Heart left ventricle (tissue), 16 donors: ENCODE measurements at regions not wholly inside any gene's neighbourhood (a gene's known extent, or its start where the extent isn't known, plus 50 kb on each side); places are given as distances from the start of the nearest gene placed in this dataset.

Experiments
- ATAC-seq, 4 donors: fragments of 200-7000 bp; cut with Tn5 transposase; one replicate each; pipeline ENCODE4 v1.9.1; 2020 to 2022; ENCODE audit warnings: moderate library complexity in 4 of 4, mild to moderate bottlenecking in 3 of 4, moderate number of reproducible peaks in 1 of 4
- DNase-seq, 5 donors: peaks; one replicate each; pipeline ENCODE4 v3.0.0-alpha.2; 2020
- H3K27ac ChIP-seq, 12 donors: fragments of 200-600 bp; sonication (generic) in 4 of 12; one replicate each; pipeline versions ENCODE4 v1.5.0 to v1.8.0; 2016 to 2022; ENCODE audit warnings: mild to moderate bottlenecking in 2 of 12
- H3K27me3 ChIP-seq, 9 donors: fragments of 200-600 bp; sonication (generic) in 2 of 9; one replicate each; pipeline versions ENCODE4 v1.5.1 to v1.8.0; 2016 to 2022; ENCODE audit warnings: mild to moderate bottlenecking in 3 of 9
- H3K36me3 ChIP-seq, 9 donors: fragments of 200-600 bp; sonication (generic) in 2 of 9; one replicate each; pipeline versions ENCODE4 v1.5.0 to v1.8.0; 2018 to 2022; ENCODE audit warnings: mild to moderate bottlenecking in 2 of 9
- H3K4me1 ChIP-seq, 12 donors: fragments of 200-600 bp; sonication (generic) in 4 of 12; one replicate each; pipeline versions ENCODE4 v1.5.0 to v1.8.0; 2016 to 2022; ENCODE audit warnings: mild to moderate bottlenecking in 3 of 12
- H3K4me3 ChIP-seq, 12 donors: fragments of 200-600 bp; sonication (generic) in 4 of 12; one replicate each; pipeline versions ENCODE4 v1.5.0 to v1.8.0; 2017 to 2022; ENCODE audit warnings: mild to moderate bottlenecking in 9 of 12, moderate library complexity in 4 of 12
- H3K9me3 ChIP-seq, 12 donors: fragments of 200-600 bp; sonication (generic) in 4 of 12; one replicate each; pipeline versions ENCODE4 v1.5.0 to v1.8.0; 2016 to 2022; ENCODE audit warnings: mild to moderate bottlenecking in 1 of 12
- CTCF ChIP-seq, 12 donors: fragments of 200-600 bp; sonication (generic) in 4 of 12; IDR thresholded peaks; one replicate each; pipeline versions ENCODE4 v1.5.0 to v1.8.0; 2018 to 2022; ENCODE audit warnings: antibody characterized with exemption in 12 of 12, mild to moderate bottlenecking in 5 of 12
- POLR2A ChIP-seq, 2 donors: fragments of 450-650 bp; IDR thresholded peaks; one replicate each; pipeline ENCODE4 v1.6.1; 2017; ENCODE audit warnings: antibody characterized with exemption in 2 of 2, mild to moderate bottlenecking in 2 of 2, moderate library complexity in 2 of 2
- WGBS, 4 donors: extraction: QIAGEN DNeasy Blood & Tissue Kit in 2 of 4; methylation state at CpG; one replicate each; pipeline versions ENCODE4 v1.1.5 to v1.1.7; 2013 to 2018; 5-methylcytosine and 5-hydroxymethylcytosine counted together
- intact Hi-C, 10 donors: fragments of 100-400 bp; cut with DNase I; formaldehyde crosslinking; loops; one replicate each; pipeline versions ENCODE4 v1.11.1 to v1.14.2; 2022
- donor health status: ischemic (EF 13 %, LVEDD 7.1; RV severe dilation, severe dysfunction).
- donor health status: healthy with polysubstance abuse.
- donor health status: DM: no; HTN: yes; CAD: no.
- donor health status: DM: no; HTN: no; CAD: no.
- donor health status: ischemic (EF 25% LVEDD 6.9; RV normal size, moderate dysfunction).
- donor health status: ischemic (EF 25% LVEDD 5.7; RV mildly dilated, moderate dysfunction).
- donor health status: healthy.
- donor health status: DM: yes; HTN: yes; CAD: no.
- donor health status: ischemic (EF 35%, LVEDD 5.7; RV mildly dilated, moderate dysfunction).
- donor health status: nonischemic (EF 11% LVEDD 7.7; RV severe dilation, severe dysfunction).
- donor health status: DM: yes; HTN: yes; CAD: no.
- donor health status: PGD.
- donor health status: ischemic (EF 29% LVEDD 5.4; RV normal size, mild dysfunction).
- donor health status: nonischemic (EF 23%, LVEDD 6.1; RV moderate dilation, normal function).

GRCh38 chr3:43909149-43909548 is 218.4 kb downstream of the ABHD5 start:
- Histone ChIP-seq H3K4me1 (peaks cover 0 to 8% (median 0%) of the 10 kb centered on the region in 12 donors), H3K9me3 (no peaks in the 10 kb centered on the region), H3K27ac (no peak overlapping the region), H3K27me3 (no peaks in the 10 kb centered on the region), H3K36me3 (no peaks in the 10 kb centered on the region), H3K4me3 (no peak overlapping the region)
- TF ChIP-seq CTCF (IDR thresholded peaks at IDR 0.05) = no peak
- TF ChIP-seq POLR2A (IDR thresholded peaks at IDR 0.05) = no peak
- DNase-seq (no peak), ATAC-seq (peak in 2 of 4 donors; percentile 26 to 69)
- intact Hi-C loops = no loop called here
- 60 to 73% (median 65%) methylated on average over 3 of the region's 3 CpGs for WGBS, 4 donors

- intact Hi-C loops = no loop called here
- no peaks in the 10 kb centered on the region for H3K9me3 ChIP-seq
- H3K27me3 ChIP-seq = no peaks in the 10 kb centered on the region
- DNase-seq (no peak), ATAC-seq (no peak)
- no peaks in the 10 kb centered on the region for H3K36me3 ChIP-seq
- TF ChIP-seq CTCF (IDR thresholded peaks at IDR 0.05) (no peak), POLR2A (IDR thresholded peaks at IDR 0.05) (no peak)
- no peak overlapping the region for H3K4me3 ChIP-seq
- H3K27ac ChIP-seq = no peak overlapping the region
- peaks cover 0 to 8% (median 0%) of the 10 kb centered on the region in 12 donors for H3K4me1 ChIP-seq
- WGBS, 4 donors = 61 to 75% (median 71%) methylated on average over 2 of the region's 2 CpGs
Observed at GRCh38 chr3:43910750-43911149, 220.0 kb downstream of the ABHD5 start.

- DNase-seq (no peak), ATAC-seq (no peak)
- Histone ChIP-seq H3K9me3 (peaks cover 0 to 12% (median 0%) of the 10 kb centered on the region in 12 donors), H3K4me1 (no peaks in the 10 kb centered on the region), H3K27me3 (peaks cover 0 to 4% (median 0%) of the 10 kb centered on the region in 9 donors), H3K36me3 (no peaks in the 10 kb centered on the region), H3K27ac (no peak overlapping the region), H3K4me3 (no peak overlapping the region)
- no peak for TF ChIP-seq CTCF (IDR thresholded peaks at IDR 0.05)
- no peak for TF ChIP-seq POLR2A (IDR thresholded peaks at IDR 0.05)
- intact Hi-C loops = no loop called here
- WGBS, 4 donors = 88 to 90% (median 88%) methylated on average over 8 of the region's 8 CpGs
Observed at GRCh38 chr3:43913036-43913948, 222.6 kb downstream of the ABHD5 start.

GRCh38 chr3:43914269-43914668 is 223.5 kb downstream of the ABHD5 start:
- Histone ChIP-seq H3K4me3 (no peak overlapping the region), H3K4me1 (no peaks in the 10 kb centered on the region), H3K27me3 (peaks cover 0 to 4% (median 0%) of the 10 kb centered on the region in 9 donors), H3K9me3 (peaks cover 0 to 12% (median 0%) of the 10 kb centered on the region in 12 donors), H3K36me3 (no peaks in the 10 kb centered on the region), H3K27ac (no peak overlapping the region)
- no peak for TF ChIP-seq CTCF (IDR thresholded peaks at IDR 0.05)
- TF ChIP-seq POLR2A (IDR thresholded peaks at IDR 0.05) = no peak
- ATAC-seq = no peak
- 77 to 96% (median 90%) methylated on average over 2 of the region's 2 CpGs for WGBS, 4 donors
- no peak for DNase-seq
- intact Hi-C loops = no loop called here
